ENCODE measurements at regions not wholly inside any gene's neighbourhood (a gene's known extent, or its start where the extent isn't known, plus 50 kb on each side); places are given as distances from the start of the nearest gene placed in this dataset.

DNA sequence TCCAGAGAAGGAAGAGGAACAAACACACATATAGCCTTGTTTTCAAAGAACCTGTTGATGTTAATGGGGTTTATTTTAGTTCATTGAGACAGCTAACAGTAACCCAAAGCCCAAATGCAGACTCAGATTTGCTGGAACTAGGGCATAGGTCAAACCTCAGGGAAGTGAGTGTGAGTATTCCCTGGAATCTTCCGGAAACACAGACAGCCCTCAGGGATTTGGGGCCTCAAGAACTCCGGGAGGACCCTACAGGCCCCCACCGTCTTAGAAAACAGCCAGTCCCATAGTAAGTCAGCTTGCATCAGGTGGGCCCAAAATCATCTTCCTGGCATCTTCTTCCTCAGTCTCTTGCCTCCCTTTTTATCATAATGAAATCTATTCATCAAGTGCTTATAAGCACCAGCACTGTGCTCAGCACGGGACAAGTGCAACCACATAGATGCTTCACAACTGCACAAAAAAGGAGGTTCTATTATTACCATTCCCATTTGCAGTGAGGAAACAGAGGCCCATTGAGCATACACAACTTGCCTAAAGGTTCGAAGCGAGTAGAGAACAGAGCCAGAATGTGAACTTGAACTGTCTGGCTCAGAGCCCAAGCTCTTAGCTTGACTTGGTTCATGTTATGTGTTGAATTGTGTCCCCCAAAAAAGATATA lies 50.2 kb upstream of the BCL11A start:
- no peak for DNase-seq (ENCODE audit: low spot score)

DNA sequence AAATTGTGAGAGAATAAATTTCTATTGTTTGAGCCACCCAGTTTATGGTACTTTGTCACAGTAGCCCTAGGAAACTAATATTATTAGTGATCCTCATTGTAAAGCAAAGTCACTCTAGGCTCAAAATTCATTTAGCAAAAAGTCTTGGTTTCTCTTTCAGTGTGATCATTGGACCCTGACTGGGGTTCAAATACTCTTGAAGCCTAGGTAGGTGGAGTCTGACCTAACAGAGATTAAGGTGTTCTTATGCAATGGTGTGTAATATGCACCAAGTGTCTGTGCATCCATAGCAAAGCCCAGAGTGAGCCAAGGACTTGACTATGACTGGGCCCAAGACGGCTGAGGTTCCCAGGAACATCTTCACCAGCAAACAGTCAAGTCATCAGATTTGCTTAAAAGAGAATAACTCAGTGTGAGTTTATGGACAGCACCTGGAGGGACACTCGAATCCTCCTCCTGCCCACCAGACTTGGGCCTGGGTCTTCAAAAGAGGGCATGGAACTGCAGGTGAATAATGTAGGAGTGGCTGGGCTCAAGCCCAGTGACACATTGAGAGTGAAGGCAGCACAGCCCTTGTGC lies 51.1 kb upstream of the BCL11A start:
- no peak for DNase-seq (ENCODE audit: low spot score)

DNA sequence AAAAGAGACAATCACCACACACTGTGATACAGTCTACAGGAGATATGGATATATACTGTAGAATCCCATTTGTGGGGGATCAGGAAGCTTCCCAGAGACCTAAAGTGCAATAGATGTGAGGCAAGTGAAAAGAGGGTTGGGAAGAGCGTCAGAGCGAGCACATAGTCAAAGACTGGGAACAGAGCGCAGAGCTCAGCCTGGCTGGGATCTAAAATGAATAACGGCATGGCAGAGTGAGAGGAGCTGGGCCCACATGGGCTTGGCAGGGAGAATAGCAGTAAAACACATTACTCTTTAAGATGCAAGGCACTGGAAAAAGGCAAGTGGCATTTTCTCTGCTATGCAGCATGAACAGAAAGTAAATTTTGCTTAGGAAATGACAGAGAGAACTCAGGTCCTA lies 52.4 kb upstream of the BCL11A start:
- no peak for DNase-seq (ENCODE audit: low spot score)

DNA sequence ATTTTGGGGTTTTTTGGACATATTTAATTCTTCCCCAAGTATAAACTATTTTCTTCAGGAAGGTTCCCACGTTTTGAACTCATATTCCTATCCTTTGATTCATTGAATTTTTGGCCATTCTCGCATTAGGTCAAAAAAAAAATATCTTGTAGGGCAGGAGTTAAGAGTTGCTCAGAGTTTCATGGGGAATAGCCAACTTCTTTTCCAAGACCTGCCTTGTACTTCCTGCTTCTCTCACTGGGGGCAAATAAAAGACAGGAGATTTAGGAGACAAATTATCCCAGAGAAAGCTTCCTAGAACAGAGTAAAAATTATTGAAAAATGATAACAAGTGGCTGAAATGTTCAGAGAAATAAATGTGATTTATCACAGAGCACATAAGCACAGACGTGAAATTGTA lies 55.2 kb upstream of the BCL11A start:
- DNase-seq (ENCODE audit: low spot score): no peak

DNA sequence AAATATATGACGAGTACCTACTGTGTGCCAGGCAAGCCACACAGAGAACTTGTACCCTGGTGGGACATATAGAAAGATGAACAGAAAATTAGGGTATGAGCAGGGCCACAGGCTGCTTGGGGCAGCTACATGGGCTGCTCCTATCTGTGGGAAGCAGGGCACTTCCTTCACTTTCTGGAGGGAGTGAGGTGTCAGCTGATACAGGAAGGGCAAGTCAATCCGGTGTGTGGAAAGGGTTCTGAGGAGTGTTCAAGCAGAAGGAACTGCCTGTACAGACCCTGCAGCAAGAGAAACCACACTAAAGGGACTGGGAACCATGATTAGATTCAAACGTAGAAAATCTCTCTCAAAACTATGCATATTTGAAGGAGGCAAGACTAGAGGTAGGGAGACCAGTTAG lies 58.6 kb upstream of the BCL11A start:
- DNase-seq (ENCODE audit: low spot score): no peak

DNA sequence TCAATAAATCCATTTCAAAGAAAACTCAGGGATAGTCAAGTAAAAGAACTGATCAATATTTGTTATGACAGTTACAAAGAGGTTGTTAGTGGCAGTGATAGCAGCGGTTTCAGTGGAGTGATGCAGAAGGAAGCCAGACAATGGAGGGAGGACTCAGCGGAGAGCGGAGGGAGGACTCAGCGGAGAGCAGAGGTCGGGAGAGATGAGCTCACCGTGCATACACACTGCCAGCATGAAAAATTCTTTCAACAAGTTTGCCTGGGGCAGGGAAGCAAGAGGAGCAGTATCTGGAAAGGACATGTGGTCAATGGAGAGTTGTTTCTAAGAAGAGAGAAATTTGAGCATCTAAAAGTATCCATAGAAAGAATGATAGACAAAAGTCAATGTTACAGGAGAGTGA lies 60.9 kb upstream of the BCL11A start:
- DNase-seq (ENCODE audit: low spot score): no peak

DNA sequence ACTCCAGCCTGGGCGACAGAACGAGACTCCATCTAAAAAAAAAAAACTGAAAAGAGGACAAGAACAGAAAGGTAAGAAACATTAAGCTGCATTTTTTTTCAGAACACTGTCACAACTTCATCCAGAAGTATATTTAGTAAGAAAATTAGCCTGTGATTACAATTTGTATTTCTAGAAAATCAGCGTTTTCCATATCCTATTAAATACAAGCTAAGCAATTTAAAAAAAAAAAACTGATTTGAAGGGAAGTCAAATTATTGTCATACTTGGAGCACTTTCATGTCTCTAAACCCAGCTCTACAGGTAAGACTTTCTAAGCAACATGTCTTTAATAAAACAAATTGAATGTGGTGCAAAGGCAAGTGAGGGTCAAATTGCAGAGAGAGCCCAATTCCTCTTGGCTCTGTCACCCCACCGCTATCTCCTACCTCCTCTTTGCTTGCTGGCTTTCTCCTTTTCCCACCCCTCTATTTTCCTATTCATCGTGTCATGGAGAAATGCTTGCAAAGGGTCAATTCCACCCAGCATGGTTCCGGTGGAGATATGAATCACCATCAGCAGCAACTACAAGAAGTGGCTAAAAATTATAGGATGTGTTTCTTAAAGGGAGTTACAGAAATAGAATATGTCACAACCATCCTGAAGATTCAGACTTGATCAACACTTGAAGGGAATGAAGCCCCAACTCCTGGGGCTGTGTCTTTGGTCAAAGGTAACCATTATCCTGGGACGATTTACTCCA lies 68.4 kb upstream of the BCL11A start:
- no peak for DNase-seq (ENCODE audit: low spot score)

DNA sequence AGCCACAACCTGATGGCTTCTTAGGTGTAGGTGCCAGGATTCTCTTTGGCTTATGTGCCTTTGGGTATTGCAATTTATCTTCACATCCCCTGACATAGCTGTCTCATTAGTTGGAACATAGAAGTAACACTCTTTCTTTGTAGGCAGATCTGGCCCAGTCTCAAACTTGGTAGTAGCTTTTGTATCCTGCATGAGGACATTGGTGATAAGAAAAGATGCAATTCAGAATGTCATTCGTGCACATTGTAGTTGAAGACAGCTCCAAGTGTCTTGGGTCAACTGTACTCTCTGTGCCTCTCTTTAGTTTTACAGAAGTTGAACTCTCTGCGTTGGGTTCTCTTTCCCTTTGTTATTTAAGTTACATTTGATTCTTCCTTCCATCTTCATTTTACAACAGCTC lies 69.6 kb upstream of the BCL11A start:
- DNase-seq (ENCODE audit: low spot score): no peak

DNA sequence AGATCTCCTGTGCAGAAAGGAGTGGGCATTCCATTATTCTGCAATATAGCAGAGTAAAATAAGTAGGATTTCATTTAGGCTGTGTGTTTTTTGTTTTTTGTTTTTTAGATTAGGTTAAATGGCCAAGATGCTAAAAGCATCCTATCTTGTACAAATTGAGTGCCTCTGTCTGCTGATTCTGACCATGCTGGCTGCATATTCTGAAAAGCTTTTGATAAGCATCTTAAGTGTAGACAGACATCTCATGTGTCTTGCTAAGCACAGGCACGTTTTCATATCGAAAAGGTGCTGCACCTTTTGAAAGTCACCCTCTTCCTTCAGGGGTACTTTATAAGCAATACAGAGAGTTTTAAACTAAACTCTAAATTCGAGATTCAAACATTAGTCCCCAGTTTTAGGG lies 74.0 kb upstream of the BCL11A start:
- no peak for DNase-seq (ENCODE audit: low spot score)

DNA sequence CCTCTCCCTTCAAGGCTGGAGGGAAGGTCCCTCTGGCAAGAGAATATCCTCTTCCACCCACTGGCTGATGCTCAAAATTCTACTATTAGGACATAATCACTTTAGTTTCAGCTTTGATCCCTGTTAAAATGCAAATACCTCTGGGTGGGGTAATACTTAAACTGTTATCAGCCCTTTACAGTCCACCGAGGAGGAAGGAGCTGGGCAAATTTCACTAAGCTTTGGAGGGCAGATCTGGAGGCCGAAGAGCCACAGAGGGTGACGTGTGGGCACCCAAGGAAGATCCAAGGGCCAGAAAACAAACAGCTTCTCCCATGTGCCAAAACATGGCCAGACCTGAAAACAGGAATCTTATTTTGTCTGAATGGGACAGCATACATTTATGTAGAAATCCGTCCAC lies 74.6 kb upstream of the BCL11A start:
- DNase-seq (ENCODE audit: low spot score): no peak

DNA sequence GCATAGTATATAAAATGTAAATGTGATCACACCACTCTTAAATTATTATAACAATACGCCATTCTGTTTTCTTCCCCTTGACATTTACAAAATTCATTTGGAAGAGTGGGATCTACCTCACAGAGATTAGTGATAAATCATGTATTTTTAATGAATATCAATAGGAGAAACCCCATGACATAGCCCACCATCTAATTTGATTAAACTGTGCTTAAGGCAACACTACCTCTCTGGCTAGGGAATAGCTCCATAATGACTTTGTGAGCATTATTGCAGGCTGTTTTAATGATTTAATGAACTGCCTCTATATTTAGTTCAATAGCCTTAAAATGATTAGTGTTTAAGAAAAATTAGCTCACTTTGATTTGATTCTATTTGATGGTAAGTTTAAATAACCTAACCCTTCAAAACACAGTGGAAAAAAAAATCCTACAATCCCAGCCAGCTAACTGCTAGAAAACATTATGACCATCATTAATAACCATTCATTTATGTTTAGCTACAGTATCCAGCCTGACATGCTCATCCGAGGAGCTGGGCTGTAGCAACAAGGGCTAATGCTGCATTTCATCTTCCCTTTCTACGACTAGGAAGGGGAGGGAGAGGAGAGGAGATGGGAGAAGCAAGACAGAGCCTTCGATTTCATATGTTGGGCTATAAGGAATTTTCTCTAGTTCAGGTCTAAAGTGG lies 75.3 kb upstream of the BCL11A start:
- no peak for DNase-seq (ENCODE audit: low spot score)

DNA sequence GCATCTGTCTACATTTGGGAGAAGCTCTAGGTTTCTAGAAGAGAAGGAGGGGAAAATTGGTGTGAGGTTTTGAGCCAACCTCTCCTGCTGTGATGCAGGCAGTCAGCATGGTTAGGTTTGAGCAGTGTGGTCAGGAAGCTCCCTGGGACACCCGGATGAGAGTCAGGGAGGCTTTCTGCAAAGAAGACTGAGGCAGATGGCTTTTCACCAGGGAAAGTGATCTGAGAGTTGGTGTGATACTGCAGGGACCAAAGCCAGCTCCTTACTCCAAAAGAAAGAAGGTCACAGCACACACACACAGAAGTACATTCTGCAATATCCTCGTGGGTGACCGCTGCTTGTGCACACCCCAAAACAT lies 75.8 kb upstream of the BCL11A start:
- DNase-seq (ENCODE audit: low spot score): no peak

DNA sequence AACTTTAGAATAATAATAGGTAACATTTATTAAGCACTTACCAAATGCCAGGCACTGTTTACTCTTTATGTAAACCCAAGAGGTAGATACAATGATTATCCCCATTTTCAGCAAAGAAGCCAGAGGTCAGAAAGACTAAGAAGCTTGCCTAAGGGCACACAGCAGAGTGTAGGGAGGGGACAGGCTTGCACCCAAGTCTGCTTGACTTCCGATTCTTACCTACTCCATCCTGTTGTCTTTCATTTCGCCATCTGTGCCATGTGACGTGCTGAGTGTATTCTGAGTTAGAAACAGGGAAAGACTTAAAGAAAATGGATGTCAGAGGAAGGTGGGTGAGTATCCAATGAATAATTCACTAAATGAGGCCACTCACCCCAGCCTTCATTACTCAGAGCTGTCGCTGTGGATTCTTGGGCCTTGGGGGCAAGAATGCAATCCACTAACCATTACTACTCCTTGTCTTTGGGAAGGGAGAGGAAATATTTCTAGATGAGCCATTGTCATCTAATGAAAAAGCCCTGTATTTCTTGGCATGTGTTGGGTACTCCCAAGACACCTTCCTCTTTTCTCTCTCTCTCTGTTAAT lies 76.4 kb upstream of the BCL11A start:
- no peak for DNase-seq (ENCODE audit: low spot score)

DNA sequence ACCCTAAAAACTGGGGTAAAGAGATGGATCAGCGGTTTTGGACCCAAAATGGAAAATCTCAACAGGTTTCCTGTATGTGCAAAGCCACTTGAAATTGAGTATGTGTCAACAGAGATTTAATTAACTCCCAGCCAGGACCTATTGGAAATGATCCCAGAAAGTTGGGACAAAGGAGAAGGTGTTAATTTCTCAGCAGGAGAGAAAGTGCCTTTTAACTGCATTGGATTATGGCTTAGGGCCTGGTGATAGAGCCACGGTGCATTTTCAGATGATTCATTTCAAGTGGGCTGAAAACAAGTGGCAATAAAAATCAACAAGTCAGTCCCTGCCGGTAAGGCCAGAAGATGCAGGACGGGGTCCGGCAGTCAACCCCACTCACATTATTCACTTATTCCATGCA lies 80.2 kb upstream of the BCL11A start:
- DNase-seq (ENCODE audit: low spot score): no peak

DNA sequence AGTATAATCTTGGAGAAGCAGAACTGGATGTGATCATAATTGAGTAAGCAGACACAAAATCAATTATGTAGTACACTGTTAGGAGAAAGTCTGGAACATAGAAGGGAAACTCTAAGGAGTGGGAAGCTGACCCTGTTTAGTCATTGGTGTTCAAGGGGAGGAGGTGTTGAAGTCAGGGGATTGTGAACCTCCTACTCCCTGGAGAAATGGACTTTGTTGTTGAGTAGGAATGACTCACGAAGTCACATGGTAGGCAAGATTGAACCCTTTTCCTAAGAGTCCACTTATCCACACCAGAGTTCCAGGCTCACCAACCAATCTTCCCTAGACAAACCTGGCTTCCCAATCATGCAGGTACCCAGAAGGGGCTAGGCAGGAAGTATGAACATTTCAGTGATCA lies 81.0 kb upstream of the BCL11A start:
- DNase-seq (ENCODE audit: low spot score): peak; percentile 50

DNA sequence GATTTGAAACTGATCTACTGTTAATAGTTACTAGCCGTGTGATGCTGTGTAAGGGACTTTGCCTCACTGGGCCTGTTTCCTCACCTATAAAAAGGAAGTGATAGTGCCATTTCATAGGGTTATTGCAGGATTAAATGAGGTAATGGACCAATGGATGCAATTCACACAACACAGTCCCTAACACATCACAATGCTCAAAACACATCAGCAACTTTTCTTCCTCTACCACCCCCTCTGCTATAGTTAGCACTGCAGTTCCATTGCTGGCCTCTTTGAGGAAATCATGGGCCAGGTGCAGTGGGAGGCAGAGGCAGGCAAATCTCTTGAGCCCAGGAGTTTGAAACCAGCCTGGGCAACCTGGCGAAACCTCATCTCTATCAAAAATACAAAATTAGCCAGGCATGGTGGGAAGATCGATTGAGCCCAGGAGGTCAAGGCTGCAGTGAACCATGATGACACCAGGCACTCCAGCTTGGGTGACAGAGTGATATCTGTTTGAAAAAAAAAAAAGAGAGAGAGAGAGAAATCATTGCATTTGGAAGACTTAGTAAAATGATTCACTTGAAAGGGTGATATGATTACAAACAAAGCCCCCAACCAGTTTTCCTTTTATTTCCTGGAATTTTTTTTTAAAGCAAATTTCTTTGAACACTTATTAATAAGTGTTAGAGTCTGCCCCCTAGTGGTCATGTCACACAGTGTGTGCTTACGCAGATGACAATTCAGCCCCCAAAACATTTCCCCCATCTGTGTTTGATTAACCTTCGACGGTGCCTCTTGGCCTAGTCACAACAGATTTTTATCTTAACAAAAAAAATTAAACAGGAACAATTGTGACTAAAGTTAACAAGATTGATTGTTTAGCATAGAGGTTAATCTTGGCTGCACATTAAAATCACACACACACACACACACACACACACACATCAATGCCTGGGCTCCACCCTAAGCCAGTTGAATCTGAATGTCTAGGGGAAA lies 88.6 kb upstream of the BCL11A start:
- DNase-seq (ENCODE audit: low spot score): peak; percentile 42

DNA sequence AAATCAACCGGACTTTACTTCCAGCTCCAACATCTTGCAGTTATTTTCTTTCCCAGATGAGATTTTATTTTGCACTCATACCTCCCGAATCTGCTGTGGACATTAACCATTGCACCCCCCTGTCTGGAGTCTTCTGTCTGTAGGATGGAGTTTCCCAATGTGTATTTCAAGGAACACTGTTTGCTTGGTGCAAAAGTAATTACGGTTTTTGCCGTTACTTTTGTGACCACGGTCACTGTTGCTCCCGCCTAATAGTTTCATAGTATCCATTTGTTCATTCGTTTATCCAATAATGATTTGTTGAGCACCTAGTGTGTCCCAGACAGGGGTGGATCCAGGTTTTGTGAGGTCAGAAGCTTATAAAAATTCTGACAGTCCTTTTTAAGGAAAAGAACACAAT lies 90.3 kb upstream of the BCL11A start:
- DNase-seq (ENCODE audit: low spot score): no peak

DNA sequence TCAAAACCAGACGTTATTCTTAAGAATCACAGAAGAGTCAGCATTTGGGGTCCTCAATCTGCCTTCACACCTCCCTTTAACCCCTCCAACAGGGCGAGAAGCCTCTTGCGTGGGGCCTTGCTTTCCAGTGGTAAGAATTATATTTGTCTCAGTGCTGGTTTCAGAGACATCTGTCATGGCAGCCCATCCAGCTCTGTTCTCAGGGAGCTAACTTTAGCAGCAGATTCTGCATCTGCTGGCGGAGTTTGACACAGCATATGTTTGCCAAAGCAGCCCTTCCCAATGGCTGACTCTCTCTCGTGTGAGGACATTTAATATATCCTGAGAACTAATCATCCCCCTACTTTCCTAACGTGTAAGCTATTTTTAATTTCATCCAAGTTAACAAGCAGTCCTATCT lies 91.5 kb upstream of the BCL11A start:
- no peak for DNase-seq (ENCODE audit: low spot score)

DNA sequence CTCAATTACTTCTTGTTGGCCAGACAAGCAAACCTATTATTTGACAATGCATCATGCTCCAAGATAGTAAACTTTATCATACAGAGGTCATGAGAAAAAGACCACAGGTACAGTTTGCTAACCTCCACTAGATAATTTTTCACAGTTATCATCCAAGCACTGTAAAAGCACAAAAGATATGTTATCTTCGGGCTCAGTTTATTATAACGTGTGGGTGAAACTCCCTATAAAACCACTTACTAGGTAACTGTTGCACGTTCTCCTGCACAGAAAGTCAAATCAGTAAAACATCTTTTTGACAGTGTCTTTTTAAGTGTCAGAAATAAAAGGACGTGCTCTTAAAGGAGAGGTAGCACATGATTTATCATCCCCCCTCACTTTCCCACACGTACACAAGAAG lies 94.7 kb upstream of the BCL11A start:
- DNase-seq (ENCODE audit: low spot score): no peak

DNA sequence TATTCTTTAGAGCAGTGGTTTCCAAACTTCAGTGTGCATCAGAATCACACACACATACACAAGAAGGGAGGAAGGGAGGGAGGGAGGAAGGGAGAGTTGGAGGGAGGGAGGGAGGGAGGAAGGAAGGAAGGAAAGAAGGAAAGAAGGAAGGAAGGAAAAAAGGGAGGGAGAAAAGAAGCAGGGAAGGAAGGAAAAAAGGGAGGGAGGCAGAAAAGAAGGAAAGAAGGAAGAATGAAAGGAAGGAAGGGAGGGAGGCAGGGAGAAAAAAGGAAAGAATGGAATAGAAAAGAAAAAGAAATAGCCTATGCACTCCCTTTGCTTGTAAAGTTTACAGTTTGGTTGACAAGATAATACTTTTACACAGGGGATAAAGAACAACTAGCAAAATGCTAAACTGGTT lies 96.3 kb upstream of the BCL11A start:
- DNase-seq (ENCODE audit: low spot score): no peak

DNA sequence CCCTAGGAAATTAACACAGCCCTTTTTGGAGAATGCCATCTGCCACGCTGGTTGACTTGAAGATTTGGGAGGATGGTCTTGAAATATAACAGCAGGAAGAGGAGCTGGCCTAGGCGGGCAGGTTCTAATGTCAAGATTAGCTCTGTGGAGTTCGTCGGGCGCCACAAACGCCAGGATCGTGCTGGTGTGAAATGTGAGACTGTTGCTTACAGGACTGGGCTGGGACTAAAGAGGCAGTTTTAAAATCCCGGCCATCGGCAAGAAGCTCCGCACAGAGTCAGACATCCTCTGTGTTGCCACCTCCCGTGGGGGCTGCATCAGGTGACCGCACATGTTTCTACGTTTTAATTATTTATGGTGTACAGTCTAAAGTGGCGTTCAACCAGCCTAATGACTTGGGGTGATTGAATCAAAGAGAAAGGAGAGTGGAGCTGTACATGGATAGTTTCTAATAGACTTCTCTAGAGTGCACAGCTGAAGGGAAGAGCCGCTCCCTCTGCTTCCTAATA lies 99.4 kb upstream of the BCL11A start:
- no peak for DNase-seq (ENCODE audit: low spot score)
